Neural progenitor cell (in vitro differentiated cells): ENCODE measurements at regions not wholly inside any gene's neighbourhood (a gene's known extent, or its start where the extent isn't known, plus 50 kb on each side); places are given as distances from the start of the nearest gene placed in this dataset.
A peak's percentile ranks its signal among the peaks of the same experiment; 100 is the strongest.

Source experiments
- DNase-seq: peaks from one replicate; pipeline ENCODE4 v3.0.0-alpha.2; 2016; ENCODE audit warnings: low spot score
- H2AFZ ChIP-seq: fragments of 200-600 bp; sonication (generic); replicated peaks from 2 replicates; pipeline ENCODE4 v1.6.1; 2016; ENCODE audit warnings: antibody characterized with exemption
- H3F3A ChIP-seq: fragments of 200-600 bp; sonication (generic); 2 replicates; pipeline ENCODE4 v1.6.1; 2016; ENCODE audit warnings: antibody characterized with exemption, low read depth
- H3K27ac ChIP-seq: fragments of 200-600 bp; sonication (generic); 2 replicates; pipeline ENCODE4 v1.5.1; 2016; ENCODE audit warnings: mild to moderate bottlenecking
- H3K27me3 ChIP-seq: fragments of 200-600 bp; sonication (generic); 2 replicates; pipeline ENCODE4 v1.6.1; 2016; ENCODE audit warnings: mild to moderate bottlenecking, moderate library complexity
- H3K36me3 ChIP-seq: fragments of 200-600 bp; sonication (generic); 2 replicates; pipeline ENCODE4 v1.5.1; 2016
- H3K4me1 ChIP-seq: fragments of 200-600 bp; sonication (generic); 2 replicates; pipeline ENCODE4 v1.6.1; 2016; ENCODE audit warnings: mixed run types
- H3K4me2 ChIP-seq: fragments of 200-600 bp; sonication (generic); 2 replicates; pipeline ENCODE4 v1.6.1; 2016
- H3K4me3 ChIP-seq: fragments of 200-600 bp; sonication (generic); 2 replicates; pipeline ENCODE4 v1.5.1; 2016
- H3K79me2 ChIP-seq: fragments of 200-600 bp; sonication (generic); 2 replicates; pipeline ENCODE4 v1.6.1; 2016; ENCODE audit warnings: low read depth
- H3K9ac ChIP-seq: fragments of 200-600 bp; sonication (generic); 2 replicates; pipeline ENCODE4 v1.6.1; 2016
- H3K9me3 ChIP-seq: fragments of 200-600 bp; sonication (generic); 2 replicates; pipeline ENCODE4 v1.5.1; 2016; ENCODE audit warnings: low read depth
- H4K20me1 ChIP-seq: fragments of 200-600 bp; sonication (generic); 2 replicates; pipeline ENCODE4 v1.6.1; 2016; ENCODE audit warnings: low read depth
- H3K27ac Mint-ChIP-seq: 3 replicates; pipeline ENCODE4 v1.8.0; 2021; ENCODE audit warnings: mixed read lengths
- H3K27me3 Mint-ChIP-seq: 2 replicates; pipeline ENCODE4 v1.8.0; 2022; ENCODE audit warnings: low read depth, mild to moderate bottlenecking, inconsistent platforms, moderate library complexity, mixed read lengths; ENCODE audit not compliant: insufficient read depth
- H3K36me3 Mint-ChIP-seq: 3 replicates; pipeline ENCODE4 v1.8.0; 2021; ENCODE audit warnings: mixed read lengths
- H3K4me1 Mint-ChIP-seq: 3 replicates; pipeline ENCODE4 v1.8.0; 2021; ENCODE audit warnings: mixed read lengths
- H3K4me3 Mint-ChIP-seq: 3 replicates; pipeline ENCODE4 v1.8.0; 2021; ENCODE audit warnings: mild to moderate bottlenecking, moderate library complexity, mixed read lengths
- H3K9me3 Mint-ChIP-seq: 3 replicates; pipeline ENCODE4 v1.8.0; 2020; ENCODE audit warnings: mixed read lengths
- CTCF ChIP-seq: fragments of 200-600 bp; sonication (generic); IDR thresholded peaks from 2 replicates; pipeline ENCODE4 v1.5.1; 2017; ENCODE audit warnings: antibody characterized with exemption, mild to moderate bottlenecking
- EZH2 ChIP-seq: fragments of 200-600 bp; sonication (generic); IDR thresholded peaks from 2 replicates; pipeline ENCODE4 v1.6.1; 2017; ENCODE audit warnings: antibody characterized with exemption, mild to moderate bottlenecking, moderate library complexity
- EZH2phosphoT487 ChIP-seq: fragments of 200-600 bp; sonication (generic); IDR thresholded peaks from 2 replicates; pipeline ENCODE4 v1.6.1; 2017; ENCODE audit warnings: antibody characterized with exemption

- Mint-ChIP-seq H3K27ac (no peak overlapping the region), H3K4me3 (no peak overlapping the region), H3K36me3 (no peaks in the 10 kb centered on the region), H3K4me1 (no peaks in the 10 kb centered on the region), H3K9me3 (peaks cover 10% of the 10 kb centered on the region), H3K27me3 (no peaks in the 10 kb centered on the region)
- H3F3A ChIP-seq: no peaks in the 10 kb centered on the region
- H3K27ac ChIP-seq: no peak overlapping the region
- DNase-seq: peak; percentile 8
- no peaks in the 10 kb centered on the region for H4K20me1 ChIP-seq
- H3K9me3 ChIP-seq: no peaks in the 10 kb centered on the region
- no peak overlapping the region for H3K9ac ChIP-seq
- no peaks in the 10 kb centered on the region for H3K79me2 ChIP-seq
- no peaks in the 10 kb centered on the region for H3K4me1 ChIP-seq
- no peak overlapping the region for H3K4me3 ChIP-seq
- H2AFZ ChIP-seq: no peak overlapping the region
- H3K27me3 ChIP-seq: no peaks in the 10 kb centered on the region
- H3K36me3 ChIP-seq: no peaks in the 10 kb centered on the region
- no peak overlapping the region for H3K4me2 ChIP-seq
- no peak for TF ChIP-seq EZH2phosphoT487
- no peak for TF ChIP-seq EZH2
- no peak for TF ChIP-seq CTCF
These were observed 1898.0 kb upstream of the PCDH7 start for GRCh38 chr4:28822163-28822562.

GRCh38 chr4:28827866-28828265 is 1892.3 kb upstream of the PCDH7 start:
- H3K36me3 Mint-ChIP-seq: peaks cover 1% of the 10 kb centered on the region
- Histone ChIP-seq H3K9me3 (no peaks in the 10 kb centered on the region), H2AFZ (no peak overlapping the region), H3K79me2 (no peaks in the 10 kb centered on the region), H3F3A (no peaks in the 10 kb centered on the region), H3K27ac (no peak overlapping the region), H3K4me1 (no peaks in the 10 kb centered on the region), H3K36me3 (no peaks in the 10 kb centered on the region), H3K4me2 (no peak overlapping the region), H3K9ac (no peak overlapping the region), H3K27me3 (no peaks in the 10 kb centered on the region), H3K4me3 (no peak overlapping the region), H4K20me1 (no peaks in the 10 kb centered on the region)
- no peaks in the 10 kb centered on the region for H3K27me3 Mint-ChIP-seq
- no peaks in the 10 kb centered on the region for H3K4me1 Mint-ChIP-seq
- H3K4me3 Mint-ChIP-seq: no peak overlapping the region
- peaks cover 3% of the 10 kb centered on the region for H3K9me3 Mint-ChIP-seq
- DNase-seq: no peak
- no peak for TF ChIP-seq CTCF
- TF ChIP-seq EZH2: no peak
- TF ChIP-seq EZH2phosphoT487: no peak
- no peak overlapping the region for H3K27ac Mint-ChIP-seq

- no peak overlapping the region for H3K9ac ChIP-seq
- Mint-ChIP-seq H3K27ac (no peak overlapping the region), H3K4me1 (no peaks in the 10 kb centered on the region), H3K4me3 (no peak overlapping the region), H3K36me3 (peaks cover 1% of the 10 kb centered on the region), H3K9me3 (peaks cover 3% of the 10 kb centered on the region), H3K27me3 (no peaks in the 10 kb centered on the region)
- no peaks in the 10 kb centered on the region for H3K27me3 ChIP-seq
- H3K27ac ChIP-seq: no peak overlapping the region
- H3K9me3 ChIP-seq: no peaks in the 10 kb centered on the region
- H2AFZ ChIP-seq: no peak overlapping the region
- no peak for DNase-seq
- H3K79me2 ChIP-seq: no peaks in the 10 kb centered on the region
- no peaks in the 10 kb centered on the region for H3K36me3 ChIP-seq
- H4K20me1 ChIP-seq: no peaks in the 10 kb centered on the region
- no peak overlapping the region for H3K4me3 ChIP-seq
- no peak overlapping the region for H3K4me2 ChIP-seq
- TF ChIP-seq EZH2: no peak
- TF ChIP-seq CTCF: no peak
- TF ChIP-seq EZH2phosphoT487: no peak
- no peaks in the 10 kb centered on the region for H3F3A ChIP-seq
- H3K4me1 ChIP-seq: no peaks in the 10 kb centered on the region
These were observed 1888.3 kb upstream of the PCDH7 start for GRCh38 chr4:28831867-28832266.

GRCh38 chr4:28832444-28832843 is 1887.7 kb upstream of the PCDH7 start:
- Mint-ChIP-seq H3K4me3 (no peak overlapping the region), H3K9me3 (peaks cover 3% of the 10 kb centered on the region), H3K27ac (no peak overlapping the region), H3K4me1 (no peaks in the 10 kb centered on the region), H3K36me3 (no peaks in the 10 kb centered on the region), H3K27me3 (no peaks in the 10 kb centered on the region)
- no peak overlapping the region for H3K27ac ChIP-seq
- no peaks in the 10 kb centered on the region for H3K9me3 ChIP-seq
- no peak overlapping the region for H3K4me3 ChIP-seq
- no peaks in the 10 kb centered on the region for H3K79me2 ChIP-seq
- no peak overlapping the region for H3K9ac ChIP-seq
- no peaks in the 10 kb centered on the region for H4K20me1 ChIP-seq
- H2AFZ ChIP-seq: no peak overlapping the region
- no peak overlapping the region for H3K4me2 ChIP-seq
- TF ChIP-seq CTCF: no peak
- TF ChIP-seq EZH2: no peak
- H3K36me3 ChIP-seq: no peaks in the 10 kb centered on the region
- H3K27me3 ChIP-seq: no peaks in the 10 kb centered on the region
- DNase-seq: no peak
- H3F3A ChIP-seq: no peaks in the 10 kb centered on the region
- H3K4me1 ChIP-seq: no peaks in the 10 kb centered on the region
